ACC112 (cell line): ENCODE measurements at regions not wholly inside any gene's neighbourhood (a gene's known extent, or its start where the extent isn't known, plus 50 kb on each side); places are given as distances from the start of the nearest gene placed in this dataset.

Experiments
- H2AFZ ChIP-seq: fragments of 200-600 bp; sonication (generic); one replicate; pipeline ENCODE4 v1.6.0; 2017; ENCODE audit warnings: antibody characterized with exemption, low read length; ENCODE audit not compliant: unreplicated experiment
- H3K27ac ChIP-seq: fragments of 200-600 bp; sonication (generic); 2 replicates; pipeline ENCODE4 v1.5.1; 2014; ENCODE audit warnings: low read depth, mild to moderate bottlenecking, antibody characterized with exemption, low read length, moderate library complexity
- H3K27me3 ChIP-seq: fragments of 200-600 bp; sonication (generic); 2 replicates; pipeline ENCODE4 v1.6.1; 2014; ENCODE audit warnings: mild to moderate bottlenecking, antibody characterized with exemption, low read length, moderate library complexity, mixed read lengths; ENCODE audit not compliant: insufficient read depth
- H3K36me3 ChIP-seq: fragments of 200-600 bp; sonication (generic); 2 replicates; pipeline ENCODE4 v1.6.1; 2016; ENCODE audit warnings: mild to moderate bottlenecking, antibody characterized with exemption, low read length, moderate library complexity, mixed read lengths; ENCODE audit not compliant: insufficient read depth
- H3K4me1 ChIP-seq: fragments of 200-600 bp; sonication (generic); one replicate; pipeline ENCODE4 v1.6.1; 2016; ENCODE audit warnings: low read length, mixed read lengths; ENCODE audit not compliant: insufficient read depth, unreplicated experiment, control insufficient read depth
- H3K4me3 ChIP-seq: fragments of 200-600 bp; sonication (generic); 2 replicates; pipeline ENCODE4 v1.5.1; 2014; ENCODE audit warnings: mild to moderate bottlenecking, low read depth, low read length
- H3K79me2 ChIP-seq: fragments of 200-600 bp; sonication (generic); one replicate; pipeline ENCODE4 v1.6.0; 2016; ENCODE audit warnings: low read length; ENCODE audit not compliant: control insufficient read depth, unreplicated experiment, insufficient read depth

DNA sequence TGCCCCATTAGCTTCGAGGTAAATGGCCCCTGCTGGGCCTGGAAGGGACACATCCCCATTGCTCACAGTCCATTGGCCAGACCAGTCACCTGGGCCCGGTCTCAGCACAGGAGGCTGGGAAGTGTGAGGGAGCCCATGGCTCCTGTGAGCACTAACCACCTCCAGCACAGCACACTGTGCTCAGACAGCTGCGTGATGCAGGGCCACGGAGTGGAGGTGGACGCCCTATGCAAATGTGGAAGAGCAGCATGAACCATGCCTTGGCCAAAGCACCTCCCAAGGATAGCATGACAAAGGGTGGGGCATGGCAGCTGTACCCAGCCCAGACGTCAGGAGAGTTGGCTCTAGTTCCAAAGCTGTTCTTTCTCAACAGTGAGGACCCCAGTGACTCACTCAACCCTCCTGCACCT, 120.1 kb upstream of the ZMIZ1 start:
- Histone ChIP-seq H3K4me1 (peaks cover 18% of the 10 kb centered on the region), H3K79me2 (no peaks in the 10 kb centered on the region), H3K4me3 (no peak overlapping the region), H3K27ac (no peak overlapping the region), H2AFZ (no peak overlapping the region), H3K36me3 (no peaks in the 10 kb centered on the region), H3K27me3 (no peaks in the 10 kb centered on the region)

- Histone ChIP-seq H3K79me2 (no peaks in the 10 kb centered on the region), H3K4me1 (peaks cover 13% of the 10 kb centered on the region), H3K27ac (no peak overlapping the region), H3K36me3 (no peaks in the 10 kb centered on the region), H3K27me3 (no peaks in the 10 kb centered on the region), H3K4me3 (no peak overlapping the region), H2AFZ (no peak overlapping the region)
Observed at GRCh38 chr10:78950656-78951587, 117.8 kb upstream of the ZMIZ1 start.

- Histone ChIP-seq H3K27me3 (no peaks in the 10 kb centered on the region), H3K4me1 (peaks cover 13% of the 10 kb centered on the region), H3K36me3 (no peaks in the 10 kb centered on the region), H2AFZ (no peak overlapping the region), H3K4me3 (no peak overlapping the region), H3K79me2 (no peaks in the 10 kb centered on the region), H3K27ac (no peak overlapping the region)
Observed at GRCh38 chr10:78952030-78952429, 116.7 kb upstream of the ZMIZ1 start.

- H3K4me3 ChIP-seq, result no peak overlapping the region
- no peaks in the 10 kb centered on the region for H3K36me3 ChIP-seq
- H3K4me1 ChIP-seq, result peaks cover 13% of the 10 kb centered on the region
- H2AFZ ChIP-seq, result no peak overlapping the region
- H3K27ac ChIP-seq, result no peak overlapping the region
- no peaks in the 10 kb centered on the region for H3K79me2 ChIP-seq
- no peaks in the 10 kb centered on the region for H3K27me3 ChIP-seq
Observed at GRCh38 chr10:78952686-78953085, 116.1 kb upstream of the ZMIZ1 start.

GRCh38 chr10:78953113-78953798, 115.5 kb upstream of the ZMIZ1 start:
- H3K27me3 ChIP-seq, result no peaks in the 10 kb centered on the region
- peaks cover 13% of the 10 kb centered on the region for H3K4me1 ChIP-seq
- no peak overlapping the region for H3K4me3 ChIP-seq
- H2AFZ ChIP-seq, result no peak overlapping the region
- H3K27ac ChIP-seq, result no peak overlapping the region
- no peaks in the 10 kb centered on the region for H3K79me2 ChIP-seq
- no peaks in the 10 kb centered on the region for H3K36me3 ChIP-seq

- H3K27ac ChIP-seq, result no peak overlapping the region
- H2AFZ ChIP-seq, result no peak overlapping the region
- H3K4me1 ChIP-seq, result peaks cover 13% of the 10 kb centered on the region
- H3K79me2 ChIP-seq, result no peaks in the 10 kb centered on the region
- no peak overlapping the region for H3K4me3 ChIP-seq
- H3K36me3 ChIP-seq, result no peaks in the 10 kb centered on the region
- no peaks in the 10 kb centered on the region for H3K27me3 ChIP-seq
Observed at GRCh38 chr10:78953799-78954297, 114.9 kb upstream of the ZMIZ1 start.

GRCh38 chr10:78954689-78955088, 114.1 kb upstream of the ZMIZ1 start:
- Histone ChIP-seq H3K79me2 (no peaks in the 10 kb centered on the region), H3K27me3 (no peaks in the 10 kb centered on the region), H2AFZ (no peak overlapping the region), H3K27ac (no peak overlapping the region), H3K4me3 (no peak overlapping the region), H3K4me1 (peaks cover 13% of the 10 kb centered on the region), H3K36me3 (no peaks in the 10 kb centered on the region)

GRCh38 chr10:78955206-78955605, 113.6 kb upstream of the ZMIZ1 start:
- H3K4me3 ChIP-seq, result no peak overlapping the region
- no peaks in the 10 kb centered on the region for H3K36me3 ChIP-seq
- H3K79me2 ChIP-seq, result no peaks in the 10 kb centered on the region
- H2AFZ ChIP-seq, result no peak overlapping the region
- no peaks in the 10 kb centered on the region for H3K27me3 ChIP-seq
- peaks cover 13% of the 10 kb centered on the region for H3K4me1 ChIP-seq
- H3K27ac ChIP-seq, result no peak overlapping the region

DNA sequence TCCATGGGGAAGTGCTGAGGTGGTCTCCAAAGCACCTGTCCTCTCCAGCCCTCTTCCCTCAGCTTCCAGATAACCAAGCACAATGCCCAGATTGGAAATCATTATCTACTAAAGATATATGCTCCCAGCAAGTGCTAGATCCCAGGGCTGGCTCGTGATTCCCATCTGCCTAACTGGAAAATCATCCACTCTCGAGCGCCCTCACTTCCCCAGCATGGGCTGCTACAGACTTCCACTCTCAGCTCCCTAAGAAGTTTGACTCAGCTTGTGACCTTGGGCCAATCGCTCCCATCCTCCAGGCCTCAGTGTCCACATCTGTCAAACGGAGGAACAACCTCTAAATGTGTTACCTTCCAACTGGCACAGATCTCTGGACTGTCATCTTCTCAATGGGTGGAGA, 112.4 kb upstream of the ZMIZ1 start:
- Histone ChIP-seq H3K36me3 (no peaks in the 10 kb centered on the region), H3K27ac (no peak overlapping the region), H3K4me1 (peaks cover 21% of the 10 kb centered on the region), H3K4me3 (no peak overlapping the region), H3K27me3 (no peaks in the 10 kb centered on the region), H2AFZ (no peak overlapping the region), H3K79me2 (no peaks in the 10 kb centered on the region)

GRCh38 chr10:78957471-78958039, 111.2 kb upstream of the ZMIZ1 start:
- Histone ChIP-seq H3K79me2 (no peaks in the 10 kb centered on the region), H3K4me3 (no peak overlapping the region), H3K27ac (no peak overlapping the region), H3K4me1 (peaks cover 21% of the 10 kb centered on the region), H3K36me3 (no peaks in the 10 kb centered on the region), H3K27me3 (no peaks in the 10 kb centered on the region), H2AFZ (no peak overlapping the region)
